Spinal cord (tissue), 9 donors: ENCODE measurements at regions not wholly inside any gene's neighbourhood (a gene's known extent, or its start where the extent isn't known, plus 50 kb on each side); places are given as distances from the start of the nearest gene placed in this dataset.
A peak's percentile ranks its signal among the peaks of the same experiment; 100 is the strongest.

Experiments used
- DNase-seq, 6 donors: peaks; one replicate each; pipeline versions ENCODE4 v3.0.0 to v3.0.0-alpha.2; 2013 to 2015; ENCODE audit warnings: low spot score in 6 of 6, low read depth in 4 of 6
- H3K27ac ChIP-seq: one replicate; pipeline ENCODE4 v1.5.1; 2013; ENCODE audit warnings: low read depth, low read length, control low read depth
- H3K27me3 ChIP-seq: one replicate; pipeline ENCODE4 v1.6.1; 2013; ENCODE audit warnings: low read length; ENCODE audit not compliant: control insufficient read depth, insufficient read depth
- H3K36me3 ChIP-seq: one replicate; pipeline ENCODE4 v1.6.1; 2013; ENCODE audit warnings: low read length; ENCODE audit not compliant: control insufficient read depth, insufficient read depth
- H3K4me1 ChIP-seq: one replicate; pipeline ENCODE4 v1.6.1; 2013; ENCODE audit warnings: low read length; ENCODE audit not compliant: control insufficient read depth, insufficient read depth
- H3K4me3 ChIP-seq: one replicate; pipeline ENCODE4 v1.5.1; 2013; ENCODE audit warnings: low read depth, low read length, control low read depth
- H3K9me3 ChIP-seq: one replicate; pipeline ENCODE4 v1.6.1; 2013; ENCODE audit warnings: low read length; ENCODE audit not compliant: control insufficient read depth, insufficient read depth
- WGBS: methylation state at CpG from one replicate; pipeline ENCODE4 v1.1.5; 2013; ENCODE audit warnings: missing lambda C conversion rate; ENCODE audit not compliant: insufficient coverage; 5-methylcytosine and 5-hydroxymethylcytosine counted together
- donor health status: healthy.

DNA sequence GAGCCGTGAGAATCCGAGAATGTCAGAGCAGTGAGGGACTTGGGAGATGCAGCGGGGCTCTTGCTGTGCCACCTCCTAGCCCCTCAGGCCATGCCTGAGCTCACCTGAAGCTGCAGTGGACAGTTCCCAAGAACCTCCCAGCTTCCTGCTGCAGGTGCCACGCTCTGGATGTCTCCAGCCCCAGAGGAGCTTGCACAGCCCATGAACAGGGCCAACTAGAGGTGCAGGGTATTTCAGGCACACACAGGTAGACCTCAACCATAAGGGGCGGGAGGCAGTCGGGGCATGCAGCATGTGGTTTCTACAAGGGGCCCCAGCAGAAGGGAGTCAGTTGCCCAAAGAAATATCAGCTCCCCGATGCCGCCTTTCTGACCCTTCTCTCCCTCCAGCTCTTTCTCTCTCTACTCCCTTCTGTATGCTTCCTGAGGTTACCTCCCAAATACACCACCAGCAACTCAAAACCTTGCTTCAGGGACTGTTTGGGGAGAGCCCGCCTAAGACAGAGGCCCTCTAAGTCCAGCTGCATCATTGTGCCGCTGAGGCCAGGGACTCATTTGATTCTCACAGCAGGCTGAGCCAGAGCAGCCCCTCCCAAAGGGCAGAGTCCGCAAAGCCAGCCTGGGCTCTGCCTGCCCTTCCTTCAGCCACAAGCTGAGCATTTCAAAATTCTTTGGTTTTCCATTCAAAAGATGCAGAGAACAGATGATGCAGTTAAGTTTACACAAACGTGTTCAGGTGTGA lies 209.8 kb downstream of the MATN1 start:
- Histone ChIP-seq H3K27ac (no peak overlapping the region), H3K9me3 (no peaks in the 10 kb centered on the region), H3K4me3 (no peak overlapping the region), H3K4me1 (peaks cover 2% of the 10 kb centered on the region), H3K36me3 (no peaks in the 10 kb centered on the region), H3K27me3 (no peaks in the 10 kb centered on the region)
- 74% methylated on average over 12 of the region's 12 CpGs for WGBS
- DNase-seq: no peak

DNA sequence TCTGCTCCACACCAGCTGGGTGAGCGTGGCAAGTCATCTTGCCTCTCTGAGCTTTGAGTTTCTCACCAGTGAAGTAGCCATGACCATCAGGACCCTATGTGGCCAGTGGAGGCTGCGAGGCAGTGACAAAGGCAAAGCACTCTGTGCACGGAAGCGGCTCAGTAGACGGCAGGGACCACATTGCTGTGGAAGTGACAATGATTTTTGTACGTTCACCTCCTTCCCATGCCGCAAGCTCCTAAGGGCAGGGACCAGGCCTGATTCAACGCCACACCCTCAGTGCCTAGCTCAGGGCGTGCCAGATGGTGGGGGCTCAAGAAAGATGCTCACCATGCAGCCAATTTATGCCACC lies 210.5 kb downstream of the MATN1 start:
- no peak overlapping the region for H3K4me3 ChIP-seq
- H3K36me3 ChIP-seq: no peaks in the 10 kb centered on the region
- H3K27ac ChIP-seq: no peak overlapping the region
- no peak for DNase-seq
- no peaks in the 10 kb centered on the region for H3K27me3 ChIP-seq
- WGBS: 91% methylated on average over 8 of the region's 9 CpGs
- peaks cover 5% of the 10 kb centered on the region for H3K4me1 ChIP-seq
- H3K9me3 ChIP-seq: no peaks in the 10 kb centered on the region

DNA sequence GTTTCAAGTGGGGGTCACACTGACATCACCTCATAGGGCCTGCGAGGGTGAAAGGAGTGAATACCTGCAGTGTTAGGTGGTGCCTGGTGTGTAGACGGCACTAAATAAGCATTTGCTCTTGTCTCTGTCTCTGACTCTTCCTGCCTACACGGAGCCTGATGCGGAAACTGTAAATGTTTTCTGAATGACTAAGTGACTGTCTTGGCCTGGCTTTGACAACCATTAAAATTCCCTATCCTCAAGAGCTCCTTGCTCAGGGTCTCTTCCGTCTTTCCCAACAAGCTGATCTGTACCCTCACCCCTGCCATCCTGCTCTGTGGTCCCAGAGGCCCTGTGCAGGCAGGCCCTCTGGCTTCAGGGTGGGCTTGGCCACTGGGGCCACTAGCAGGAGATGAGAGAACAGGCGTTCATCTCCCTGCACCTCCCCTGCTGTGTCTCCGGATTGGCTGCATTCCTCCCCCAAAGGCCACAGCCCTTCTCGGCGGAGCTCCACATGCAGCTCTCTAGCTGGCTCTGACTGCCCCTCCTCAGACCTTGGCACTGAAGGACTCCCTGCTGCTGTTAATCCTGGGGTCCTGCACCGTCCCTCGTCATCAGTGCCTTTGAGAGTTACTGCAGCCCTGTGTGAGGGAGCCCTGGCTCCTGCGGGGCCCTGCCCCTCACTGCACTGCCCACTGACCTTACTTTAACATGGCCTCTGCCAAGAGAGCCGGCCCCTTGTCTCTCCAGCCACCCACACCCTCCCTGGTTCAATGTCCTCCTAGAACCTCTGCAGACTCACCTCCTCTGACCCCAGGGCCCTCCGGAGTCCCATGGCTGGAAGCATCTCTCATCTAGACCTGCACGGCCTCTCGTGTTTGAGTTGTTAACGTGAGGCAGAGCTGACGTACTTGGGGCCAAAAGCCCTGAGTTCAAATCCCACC lies 211.1 kb downstream of the MATN1 start:
- H3K9me3 ChIP-seq: no peaks in the 10 kb centered on the region
- no peak overlapping the region for H3K27ac ChIP-seq
- H3K4me3 ChIP-seq: no peak overlapping the region
- 56% methylated on average over 14 of the region's 18 CpGs for WGBS
- no peaks in the 10 kb centered on the region for H3K27me3 ChIP-seq
- no peaks in the 10 kb centered on the region for H3K36me3 ChIP-seq
- DNase-seq: no peak
- H3K4me1 ChIP-seq: peaks cover 9% of the 10 kb centered on the region

DNA sequence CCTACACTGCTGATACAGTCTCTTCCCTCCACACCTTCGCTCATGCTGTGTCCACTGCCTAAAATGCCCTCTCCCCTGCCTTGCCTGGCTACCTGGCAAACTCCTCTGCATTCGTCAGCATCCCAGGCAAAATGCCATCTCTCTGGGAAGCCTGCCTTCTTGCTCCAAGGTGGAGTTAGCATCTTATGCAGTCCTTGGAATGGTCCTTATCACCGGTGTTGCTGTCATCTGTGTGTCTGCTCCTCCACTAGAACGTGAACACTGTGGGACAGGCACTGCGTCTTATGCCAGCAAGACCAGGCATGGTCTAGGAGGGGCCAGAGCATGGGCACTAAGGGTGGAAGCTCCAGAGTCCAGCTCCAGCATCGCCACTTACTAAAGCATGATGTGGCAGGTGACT lies 211.8 kb downstream of the MATN1 start:
- H3K27me3 ChIP-seq: no peaks in the 10 kb centered on the region
- no peaks in the 10 kb centered on the region for H3K36me3 ChIP-seq
- H3K9me3 ChIP-seq: no peaks in the 10 kb centered on the region
- H3K4me3 ChIP-seq: no peak overlapping the region
- H3K27ac ChIP-seq: no peak overlapping the region
- DNase-seq: no peak
- 86% methylated on average over 6 of the region's 6 CpGs for WGBS
- peaks cover 10% of the 10 kb centered on the region for H3K4me1 ChIP-seq

DNA sequence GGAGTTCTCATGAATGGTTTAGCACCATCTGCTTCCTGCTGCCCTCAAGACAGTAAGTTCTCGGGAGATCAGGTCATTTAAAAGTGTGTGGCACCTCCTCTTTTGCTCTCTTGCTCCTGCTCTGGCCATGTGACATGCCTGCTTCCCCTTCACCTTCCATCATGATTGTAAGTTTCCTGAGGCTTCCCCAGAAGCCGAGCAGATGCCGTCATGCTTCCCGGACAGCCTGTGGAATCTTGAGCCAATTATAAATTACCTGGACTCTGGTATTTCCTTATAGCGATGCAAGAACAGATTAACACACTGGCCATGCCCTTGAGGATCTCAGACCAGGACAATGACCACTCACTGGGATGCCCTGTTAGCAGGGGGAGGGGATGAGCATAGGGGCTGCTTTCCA lies 212.3 kb downstream of the MATN1 start:
- no peak for DNase-seq
- Histone ChIP-seq H3K9me3 (no peaks in the 10 kb centered on the region), H3K36me3 (no peaks in the 10 kb centered on the region), H3K4me3 (no peak overlapping the region), H3K4me1 (peaks cover 15% of the 10 kb centered on the region), H3K27ac (no peak overlapping the region), H3K27me3 (no peaks in the 10 kb centered on the region)
- WGBS: 92% methylated on average over 4 of the region's 5 CpGs

DNA sequence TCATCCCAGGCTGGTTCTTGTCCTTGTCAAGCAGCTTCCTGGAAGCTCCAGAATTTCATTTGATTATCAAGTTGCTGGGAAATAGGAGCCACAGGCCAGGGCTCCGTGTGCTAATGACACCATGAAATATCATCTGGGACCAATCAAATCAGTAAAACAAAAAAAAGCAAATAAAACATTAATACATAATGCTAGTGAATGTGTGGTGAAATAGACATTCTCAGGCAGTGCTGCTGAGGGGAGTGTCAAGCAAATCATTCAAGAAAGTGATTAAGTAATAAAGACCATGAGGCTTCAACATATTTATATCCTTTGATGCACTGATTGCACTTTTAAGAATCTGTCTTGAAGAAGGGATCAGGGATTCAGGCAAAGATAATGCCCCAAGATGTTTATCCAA lies 213.7 kb downstream of the MATN1 start:
- Histone ChIP-seq H3K4me1 (peaks cover 15% of the 10 kb centered on the region), H3K36me3 (no peaks in the 10 kb centered on the region), H3K27ac (no peak overlapping the region), H3K9me3 (no peaks in the 10 kb centered on the region), H3K27me3 (no peaks in the 10 kb centered on the region), H3K4me3 (no peak overlapping the region)
- no peak for DNase-seq
- no CpG with 5 or more reads among the region's 1 CpG for WGBS

DNA sequence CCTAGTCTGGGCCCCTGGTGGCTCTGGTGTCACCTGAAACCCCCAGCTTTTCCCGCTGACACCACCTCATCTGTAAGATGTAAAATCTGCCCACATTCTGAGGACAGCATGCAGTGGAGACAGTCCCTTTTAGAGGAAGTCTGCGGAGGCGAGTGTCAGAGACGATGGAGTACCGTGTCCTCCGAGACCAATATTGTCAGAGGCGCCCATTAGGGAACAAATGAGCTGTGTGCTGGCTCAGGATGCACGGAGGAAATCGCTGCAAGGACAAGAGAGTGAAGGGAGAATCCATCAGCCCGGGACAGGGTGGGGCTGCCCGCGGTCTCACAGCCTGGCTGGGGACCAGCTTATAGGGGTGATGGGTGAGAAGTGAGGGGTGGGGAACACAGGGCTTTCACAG lies 214.8 kb downstream of the MATN1 start:
- H3K4me3 ChIP-seq: no peak overlapping the region
- 32% methylated on average over 11 of the region's 12 CpGs for WGBS
- H3K27ac ChIP-seq: no peak overlapping the region
- H3K36me3 ChIP-seq: no peaks in the 10 kb centered on the region
- H3K4me1 ChIP-seq: peaks cover 15% of the 10 kb centered on the region
- peak in 1 of 6 donors; percentile 90 for DNase-seq
- no peaks in the 10 kb centered on the region for H3K27me3 ChIP-seq
- no peaks in the 10 kb centered on the region for H3K9me3 ChIP-seq

DNA sequence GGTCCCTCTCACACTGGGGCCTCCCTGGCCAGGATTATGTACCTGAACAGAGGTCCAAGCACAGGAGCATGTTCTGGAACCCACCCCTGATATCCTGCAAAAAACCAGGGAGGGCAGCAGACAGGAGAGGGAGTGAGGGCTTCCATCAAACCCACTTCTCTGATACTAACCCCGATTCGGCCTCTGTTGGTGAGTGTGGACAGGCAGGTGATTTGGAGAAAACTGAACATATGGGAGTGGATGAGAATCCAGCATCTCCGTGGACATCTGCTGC lies 215.3 kb downstream of the MATN1 start:
- WGBS: no CpG with 5 or more reads among the region's 3 CpGs
- no peaks in the 10 kb centered on the region for H3K9me3 ChIP-seq
- H3K36me3 ChIP-seq: no peaks in the 10 kb centered on the region
- H3K27ac ChIP-seq: no peak overlapping the region
- H3K4me3 ChIP-seq: no peak overlapping the region
- DNase-seq: no peak
- H3K27me3 ChIP-seq: no peaks in the 10 kb centered on the region
- peaks cover 15% of the 10 kb centered on the region for H3K4me1 ChIP-seq

DNA sequence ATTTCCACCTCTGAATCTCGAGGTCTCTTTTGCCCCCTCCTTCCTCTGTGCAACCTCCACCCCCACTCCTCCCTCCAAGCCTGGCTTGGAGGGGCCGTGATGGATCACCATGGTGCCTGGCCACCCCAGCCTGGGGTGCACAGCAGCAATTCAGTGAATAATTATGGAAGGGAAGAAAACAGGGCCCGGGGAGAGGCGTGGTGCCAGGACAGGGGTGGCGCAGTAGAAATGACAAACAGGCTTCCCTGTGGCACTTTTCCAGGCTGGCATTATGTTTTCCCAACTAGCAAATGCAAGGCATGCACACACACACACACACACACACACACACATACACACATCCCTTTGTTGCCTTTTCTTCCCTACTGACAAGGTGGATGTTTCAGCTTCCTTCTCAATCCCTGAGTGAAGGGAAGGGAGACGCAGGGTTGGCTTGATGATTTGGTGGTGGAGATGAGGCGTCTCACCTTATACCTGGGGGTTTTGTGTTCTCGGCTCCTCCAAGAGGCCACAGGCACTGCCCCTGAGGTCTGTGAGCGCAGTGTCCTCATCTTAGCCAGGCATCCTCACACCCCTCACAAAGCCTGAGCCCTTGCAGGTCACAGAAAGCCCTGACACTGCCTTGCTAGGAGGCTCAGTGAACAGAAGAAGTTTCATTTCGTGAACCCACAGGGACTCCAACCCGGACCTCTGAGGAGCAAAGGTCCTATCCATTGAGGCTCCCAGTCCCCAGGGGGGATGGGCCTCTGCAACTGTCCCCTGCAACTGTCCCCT lies 215.8 kb downstream of the MATN1 start:
- Histone ChIP-seq H3K9me3 (no peaks in the 10 kb centered on the region), H3K4me3 (no peak overlapping the region), H3K4me1 (peaks cover 15% of the 10 kb centered on the region), H3K27ac (no peak overlapping the region), H3K36me3 (no peaks in the 10 kb centered on the region), H3K27me3 (no peaks in the 10 kb centered on the region)
- peak in 2 of 6 donors; percentile 63 to 76 for DNase-seq
- WGBS: 70% methylated on average over 6 of the region's 11 CpGs
